ENCODE measurements at regions not wholly inside any gene's neighbourhood (a gene's known extent, or its start where the extent isn't known, plus 50 kb on each side); places are given as distances from the start of the nearest gene placed in this dataset.

- Histone ChIP-seq H3K4me3 (ENCODE audit: low read depth in 1 of 2, low read length in 2 of 2) (no peak overlapping the region), H3K36me3 (ENCODE audit: control insufficient read depth in 2 of 2, insufficient read depth in 2 of 2, low read length in 1 of 2) (no peaks in the 10 kb centered on the region), H3K4me1 (ENCODE audit: control insufficient read depth in 2 of 2, insufficient read depth in 2 of 2, low read length in 1 of 2) (no peaks in the 10 kb centered on the region), H3K27ac (ENCODE audit: low read depth in 2 of 2, low read length in 1 of 2) (no peak overlapping the region), H3K9me3 (ENCODE audit: control insufficient read depth in 2 of 2, insufficient read depth in 1 of 2, low read depth in 1 of 2, low read length in 1 of 2) (no peaks in the 10 kb centered on the region), H3K27me3 (ENCODE audit: control insufficient read depth in 1 of 2, insufficient read depth in 2 of 2, low read length in 2 of 2) (no peaks in the 10 kb centered on the region)
- WGBS, 2 donors: 22 to 33% methylated on average over 2 of the region's 2 CpGs
Measured at GRCh38 chr10:108684431-108684830, 1238.9 kb downstream of the XPNPEP1 start.

GRCh38 chr10:108673741-108674140 lies 1249.6 kb downstream of the XPNPEP1 start:
- H3K27ac ChIP-seq (ENCODE audit: low read depth in 2 of 2, low read length in 1 of 2): no peak overlapping the region
- H3K4me1 ChIP-seq (ENCODE audit: control insufficient read depth in 2 of 2, insufficient read depth in 2 of 2, low read length in 1 of 2): no peaks in the 10 kb centered on the region
- no peak overlapping the region for H3K4me3 ChIP-seq (ENCODE audit: low read depth in 1 of 2, low read length in 2 of 2)
- H3K36me3 ChIP-seq (ENCODE audit: control insufficient read depth in 2 of 2, insufficient read depth in 2 of 2, low read length in 1 of 2): no peaks in the 10 kb centered on the region
- H3K9me3 ChIP-seq (ENCODE audit: control insufficient read depth in 2 of 2, insufficient read depth in 1 of 2, low read depth in 1 of 2, low read length in 1 of 2): no peaks in the 10 kb centered on the region
- no peaks in the 10 kb centered on the region for H3K27me3 ChIP-seq (ENCODE audit: control insufficient read depth in 1 of 2, insufficient read depth in 2 of 2, low read length in 2 of 2)

- WGBS, 2 donors: 50 to 52% methylated on average over 1 of the region's 1 CpG
- Histone ChIP-seq H3K27me3 (ENCODE audit: control insufficient read depth in 1 of 2, insufficient read depth in 2 of 2, low read length in 2 of 2) (no peaks in the 10 kb centered on the region), H3K36me3 (ENCODE audit: control insufficient read depth in 2 of 2, insufficient read depth in 2 of 2, low read length in 1 of 2) (no peaks in the 10 kb centered on the region), H3K4me3 (ENCODE audit: low read depth in 1 of 2, low read length in 2 of 2) (no peak overlapping the region), H3K27ac (ENCODE audit: low read depth in 2 of 2, low read length in 1 of 2) (no peak overlapping the region), H3K4me1 (ENCODE audit: control insufficient read depth in 2 of 2, insufficient read depth in 2 of 2, low read length in 1 of 2) (no peaks in the 10 kb centered on the region), H3K9me3 (ENCODE audit: control insufficient read depth in 2 of 2, insufficient read depth in 1 of 2, low read depth in 1 of 2, low read length in 1 of 2) (no peaks in the 10 kb centered on the region)
Measured at GRCh38 chr10:108663587-108663986, 1259.7 kb downstream of the XPNPEP1 start.

- WGBS, 2 donors: 66 to 77% methylated on average over 2 of the region's 2 CpGs
- Histone ChIP-seq H3K27me3 (ENCODE audit: control insufficient read depth in 1 of 2, insufficient read depth in 2 of 2, low read length in 2 of 2) (no peaks in the 10 kb centered on the region), H3K4me3 (ENCODE audit: low read depth in 1 of 2, low read length in 2 of 2) (no peak overlapping the region), H3K9me3 (ENCODE audit: control insufficient read depth in 2 of 2, insufficient read depth in 1 of 2, low read depth in 1 of 2, low read length in 1 of 2) (no peaks in the 10 kb centered on the region), H3K4me1 (ENCODE audit: control insufficient read depth in 2 of 2, insufficient read depth in 2 of 2, low read length in 1 of 2) (no peaks in the 10 kb centered on the region), H3K27ac (ENCODE audit: low read depth in 2 of 2, low read length in 1 of 2) (no peak overlapping the region), H3K36me3 (ENCODE audit: control insufficient read depth in 2 of 2, insufficient read depth in 2 of 2, low read length in 1 of 2) (no peaks in the 10 kb centered on the region)
Measured at GRCh38 chr10:108662975-108663374, 1260.3 kb downstream of the XPNPEP1 start.

- no peak overlapping the region for H3K27ac ChIP-seq (ENCODE audit: low read depth in 2 of 2, low read length in 1 of 2)
- H3K4me3 ChIP-seq (ENCODE audit: low read depth in 1 of 2, low read length in 2 of 2): no peak overlapping the region
- no peaks in the 10 kb centered on the region for H3K4me1 ChIP-seq (ENCODE audit: control insufficient read depth in 2 of 2, insufficient read depth in 2 of 2, low read length in 1 of 2)
- H3K36me3 ChIP-seq (ENCODE audit: control insufficient read depth in 2 of 2, insufficient read depth in 2 of 2, low read length in 1 of 2): no peaks in the 10 kb centered on the region
- WGBS, 2 donors: 82 to 84% methylated on average over 4 of the region's 4 CpGs
- no peaks in the 10 kb centered on the region for H3K27me3 ChIP-seq (ENCODE audit: control insufficient read depth in 1 of 2, insufficient read depth in 2 of 2, low read length in 2 of 2)
- H3K9me3 ChIP-seq (ENCODE audit: control insufficient read depth in 2 of 2, insufficient read depth in 1 of 2, low read depth in 1 of 2, low read length in 1 of 2): no peaks in the 10 kb centered on the region
Measured at GRCh38 chr10:108655057-108655456, 1268.3 kb downstream of the XPNPEP1 start.

GRCh38 chr10:108653531-108653930 lies 1269.8 kb downstream of the XPNPEP1 start:
- 66 to 71% methylated on average over 6 of the region's 6 CpGs for WGBS, 2 donors
- no peaks in the 10 kb centered on the region for H3K36me3 ChIP-seq (ENCODE audit: control insufficient read depth in 2 of 2, insufficient read depth in 2 of 2, low read length in 1 of 2)
- no peaks in the 10 kb centered on the region for H3K9me3 ChIP-seq (ENCODE audit: control insufficient read depth in 2 of 2, insufficient read depth in 1 of 2, low read depth in 1 of 2, low read length in 1 of 2)
- no peaks in the 10 kb centered on the region for H3K4me1 ChIP-seq (ENCODE audit: control insufficient read depth in 2 of 2, insufficient read depth in 2 of 2, low read length in 1 of 2)
- no peak overlapping the region for H3K4me3 ChIP-seq (ENCODE audit: low read depth in 1 of 2, low read length in 2 of 2)
- H3K27ac ChIP-seq (ENCODE audit: low read depth in 2 of 2, low read length in 1 of 2): no peak overlapping the region
- no peaks in the 10 kb centered on the region for H3K27me3 ChIP-seq (ENCODE audit: control insufficient read depth in 1 of 2, insufficient read depth in 2 of 2, low read length in 2 of 2)

GRCh38 chr10:108639010-108639409 lies 1284.3 kb downstream of the XPNPEP1 start:
- no peaks in the 10 kb centered on the region for H3K4me1 ChIP-seq (ENCODE audit: control insufficient read depth in 2 of 2, insufficient read depth in 2 of 2, low read length in 1 of 2)
- H3K9me3 ChIP-seq (ENCODE audit: control insufficient read depth in 2 of 2, insufficient read depth in 1 of 2, low read depth in 1 of 2, low read length in 1 of 2): no peaks in the 10 kb centered on the region
- H3K27me3 ChIP-seq (ENCODE audit: control insufficient read depth in 1 of 2, insufficient read depth in 2 of 2, low read length in 2 of 2): no peaks in the 10 kb centered on the region
- WGBS, 2 donors: 73 to 74% methylated on average over 5 of the region's 5 CpGs
- no peak overlapping the region for H3K4me3 ChIP-seq (ENCODE audit: low read depth in 1 of 2, low read length in 2 of 2)
- H3K27ac ChIP-seq (ENCODE audit: low read depth in 2 of 2, low read length in 1 of 2): no peak overlapping the region
- H3K36me3 ChIP-seq (ENCODE audit: control insufficient read depth in 2 of 2, insufficient read depth in 2 of 2, low read length in 1 of 2): no peaks in the 10 kb centered on the region

GRCh38 chr10:108638225-108638624 lies 1285.1 kb downstream of the XPNPEP1 start:
- Histone ChIP-seq H3K27me3 (ENCODE audit: control insufficient read depth in 1 of 2, insufficient read depth in 2 of 2, low read length in 2 of 2) (no peaks in the 10 kb centered on the region), H3K27ac (ENCODE audit: low read depth in 2 of 2, low read length in 1 of 2) (no peak overlapping the region)
- 76 to 77% methylated on average over 3 of the region's 3 CpGs for WGBS, 2 donors

GRCh38 chr10:108633046-108633445 lies 1290.3 kb downstream of the XPNPEP1 start:
- Histone ChIP-seq H3K9me3 (ENCODE audit: control insufficient read depth in 2 of 2, insufficient read depth in 1 of 2, low read depth in 1 of 2, low read length in 1 of 2) (no peaks in the 10 kb centered on the region), H3K36me3 (ENCODE audit: control insufficient read depth in 2 of 2, insufficient read depth in 2 of 2, low read length in 1 of 2) (no peaks in the 10 kb centered on the region), H3K4me1 (ENCODE audit: control insufficient read depth in 2 of 2, insufficient read depth in 2 of 2, low read length in 1 of 2) (no peaks in the 10 kb centered on the region), H3K4me3 (ENCODE audit: low read depth in 1 of 2, low read length in 2 of 2) (no peak overlapping the region), H3K27me3 (ENCODE audit: control insufficient read depth in 1 of 2, insufficient read depth in 2 of 2, low read length in 2 of 2) (no peaks in the 10 kb centered on the region), H3K27ac (ENCODE audit: low read depth in 2 of 2, low read length in 1 of 2) (no peak overlapping the region)
- 63 to 67% methylated on average over 2 of the region's 2 CpGs for WGBS, 2 donors

More at GRCh38 chr10:108638225-108638624, 1285.1 kb downstream of the XPNPEP1 start:
- no peaks in the 10 kb centered on the region for H3K9me3 ChIP-seq (ENCODE audit: control insufficient read depth in 2 of 2, insufficient read depth in 1 of 2, low read depth in 1 of 2, low read length in 1 of 2)
- no peaks in the 10 kb centered on the region for H3K4me1 ChIP-seq (ENCODE audit: control insufficient read depth in 2 of 2, insufficient read depth in 2 of 2, low read length in 1 of 2)
- no peak overlapping the region for H3K4me3 ChIP-seq (ENCODE audit: low read depth in 1 of 2, low read length in 2 of 2)
- no peaks in the 10 kb centered on the region for H3K36me3 ChIP-seq (ENCODE audit: control insufficient read depth in 2 of 2, insufficient read depth in 2 of 2, low read length in 1 of 2)

- Histone ChIP-seq H3K4me1 (ENCODE audit: control insufficient read depth in 2 of 2, insufficient read depth in 2 of 2, low read length in 1 of 2) (no peaks in the 10 kb centered on the region), H3K27me3 (ENCODE audit: control insufficient read depth in 1 of 2, insufficient read depth in 2 of 2, low read length in 2 of 2) (no peaks in the 10 kb centered on the region), H3K9me3 (ENCODE audit: control insufficient read depth in 2 of 2, insufficient read depth in 1 of 2, low read depth in 1 of 2, low read length in 1 of 2) (no peaks in the 10 kb centered on the region), H3K4me3 (ENCODE audit: low read depth in 1 of 2, low read length in 2 of 2) (no peak overlapping the region), H3K36me3 (ENCODE audit: control insufficient read depth in 2 of 2, insufficient read depth in 2 of 2, low read length in 1 of 2) (no peaks in the 10 kb centered on the region), H3K27ac (ENCODE audit: low read depth in 2 of 2, low read length in 1 of 2) (no peak overlapping the region)
- 41 to 51% methylated on average over 1 of the region's 1 CpG for WGBS, 2 donors
Measured at GRCh38 chr10:108632144-108632543, 1291.2 kb downstream of the XPNPEP1 start.
